K562 (cell line): ENCODE measurements at regions not wholly inside any gene's neighbourhood (a gene's known extent, or its start where the extent isn't known, plus 50 kb on each side); places are given as distances from the start of the nearest gene placed in this dataset.
A peak's percentile ranks its signal among the peaks of the same experiment; 100 is the strongest.

Experiments
- ATAC-seq: fragments of 200-7000 bp; cut with Tn5 transposase; 3 replicates; pipeline ENCODE4 v1.9.1; 2020; ENCODE audit warnings: moderate library complexity
- BruUV-seq: library from RNA; stranded (reverse); fragments of 400-500 nt; replicated peaks from 2 replicates; lab custom pipeline; 2021; lab: Mats Ljungman, UMichigan
- CTCF ChIA-PET: fragments of 300-600 bp; formaldehyde crosslinking; extraction: SDS; loops from one replicate; lab custom pipeline; 2021; ENCODE audit warnings: low intra/inter-chr PET ratio; lab: Yijun Ruan, JAX
- POLR2A ChIA-PET: fragments of 300-600, 350-650 bp; sonication (Branson Sonifier 250); formaldehyde crosslinking; extraction: SDS; loops from one replicate; lab custom pipeline; 2021; ENCODE audit warnings: antibody characterized with exemption, inconsistent platforms; lab: Yijun Ruan, JAX
- DNase-seq, 4 experiments: peaks; one replicate each; pipeline versions ENCODE4 v3.0.0 to v3.0.0-alpha.2; 2011 to 2018; ENCODE audit warnings: low spot score in 3 of 4, mixed read lengths in 3 of 4; ENCODE audit errors: extremely low read depth in 1 of 4
- FAIRE-seq: peaks from 2 replicates; lab custom pipeline; 2011; peaks lifted over from hg19 to GRCh38; lab: Jason Lieb, UNC
- H2AFZ ChIP-seq: 2 replicates; pipeline ENCODE4 v1.6.0; 2011; ENCODE audit warnings: low read depth, low read length, control low read depth, inconsistent platforms
- H3K27ac ChIP-seq: fragments of 200-600 bp; 3 replicates; pipeline ENCODE4 v1.8.0; 2011; ENCODE audit warnings: low read depth, mild to moderate bottlenecking, control low read depth, inconsistent platforms, low read length, moderate library complexity, mixed read lengths; ENCODE audit errors: extremely low read depth
- H3K27me3 ChIP-seq, 2 experiments: fragments of 300-600 bp in 1 of 2; 2 replicates in 1 of 2; 3 replicates in 1 of 2; pipeline versions ENCODE4 v1.6.0 to v1.8.0; 2011; ENCODE audit warnings: inconsistent platforms in 2 of 2, low read length in 2 of 2, mild to moderate bottlenecking in 1 of 2, mixed read lengths in 1 of 2, moderate library complexity in 1 of 2; ENCODE audit not compliant: control insufficient read depth in 2 of 2, insufficient read depth in 2 of 2
- H3K36me3 ChIP-seq: fragments of 300-600 bp; 3 replicates; pipeline ENCODE4 v1.8.0; 2011; ENCODE audit warnings: mild to moderate bottlenecking, low read length, inconsistent platforms; ENCODE audit not compliant: control insufficient read depth, insufficient read depth
- H3K4me1 ChIP-seq, 2 experiments: fragments of 200-600 bp in 1 of 2; replicated peaks in 1 of 2; 2 replicates in 1 of 2; 3 replicates in 1 of 2; pipeline versions ENCODE4 v1.5.1 to v1.8.0; 2011; ENCODE audit warnings: inconsistent platforms in 2 of 2, low read length in 2 of 2, mild to moderate bottlenecking in 1 of 2, mixed read lengths in 1 of 2, moderate library complexity in 1 of 2; ENCODE audit not compliant: control insufficient read depth in 2 of 2, insufficient read depth in 2 of 2
- H3K4me2 ChIP-seq: 2 replicates; pipeline ENCODE4 v1.6.1; 2011; ENCODE audit warnings: low read length, control low read depth, inconsistent platforms, mixed read lengths; ENCODE audit not compliant: insufficient read depth
- H3K4me3 ChIP-seq: fragments of 200-600 bp; sonication (generic), shearing (Covaris generic); 2 replicates; pipeline ENCODE4 v1.5.1; 2016; ENCODE audit warnings: control low read depth, inconsistent platforms
- H3K79me2 ChIP-seq: fragments of 200-600 bp; 3 replicates; pipeline ENCODE4 v1.8.0; 2011; ENCODE audit warnings: low read length, inconsistent platforms; ENCODE audit not compliant: control insufficient read depth, insufficient read depth
- H3K9ac ChIP-seq, 2 experiments: 2 replicates each; pipeline versions ENCODE4 v1.6.0 to v1.6.1; 2011; ENCODE audit warnings: low read depth in 2 of 2, low read length in 2 of 2, control low read depth in 1 of 2, inconsistent platforms in 1 of 2, mild to moderate bottlenecking in 1 of 2, mixed read lengths in 1 of 2; ENCODE audit not compliant: insufficient read depth in 1 of 2
- H3K9me1 ChIP-seq: one replicate; pipeline ENCODE4 v1.6.0; 2011; ENCODE audit warnings: inconsistent platforms, mild to moderate bottlenecking, low read length, moderate library complexity; ENCODE audit not compliant: control insufficient read depth, insufficient read depth
- H3K9me3 ChIP-seq: replicated peaks from 2 replicates; pipeline ENCODE4 v1.5.1; 2011; ENCODE audit warnings: low read depth, low read length, inconsistent platforms; ENCODE audit not compliant: control insufficient read depth, insufficient read depth
- H4K20me1 ChIP-seq: replicated peaks from 2 replicates; pipeline ENCODE4 v1.6.1; 2011; ENCODE audit warnings: low read length, inconsistent platforms, mixed read lengths; ENCODE audit not compliant: control insufficient read depth, insufficient read depth
- CCNT2 ChIP-seq: IDR thresholded peaks from 2 replicates; pipeline ENCODE4 v1.6.1; 2011; ENCODE audit warnings: borderline replicate concordance, low read depth, mild to moderate bottlenecking, moderate library complexity, mixed read lengths, low read length; ENCODE audit not compliant: insufficient read length; ENCODE audit errors: extremely low read depth
- NFIC ChIP-seq: fragments of 450-650 bp; IDR thresholded peaks from 2 replicates; pipeline ENCODE4 v1.6.1; 2017; ENCODE audit warnings: mild to moderate bottlenecking, inconsistent platforms
- SPI1 ChIP-seq: IDR thresholded peaks from 2 replicates; pipeline ENCODE4 v1.6.1; 2011; ENCODE audit warnings: low read depth, low read length, control low read depth, borderline replicate concordance
- ZBED1 ChIP-seq: IDR thresholded peaks from 2 replicates; pipeline ENCODE4 v1.6.1; 2014
- ZBTB40 ChIP-seq, 2 experiments: fragments of 450-650 bp in 1 of 2; sonication (generic) in 1 of 2; formaldehyde crosslinking in 1 of 2; IDR thresholded peaks; 2 replicates each; pipeline versions ENCODE4 v1.7.1 to v1.9.0; 2016 to 2022; ENCODE audit warnings: inconsistent platforms in 1 of 2, mild to moderate bottlenecking in 1 of 2, missing genetic modification reagents in 1 of 2
- WGBS: fragments of 100-300 bp; shearing (Covaris generic); methylation state at CpG from one replicate; pipeline ENCODE4 v1.1.6; 2016; ENCODE audit warnings: low coverage, mixed read lengths; ENCODE audit not compliant: insufficient coverage; ENCODE audit errors: missing lambda C conversion rate; 5-methylcytosine and 5-hydroxymethylcytosine counted together
- in situ Hi-C: fragments of 300-500 bp; cut with MboI; formaldehyde crosslinking; loops from 4 replicates; pipeline ENCODE4 v1.15.0; 2018; ENCODE audit warnings: inconsistent platforms, mixed read lengths
- intact Hi-C: fragments of 100-400 bp; cut with micrococcal nuclease; formaldehyde crosslinking; loops from 2 replicates; pipeline ENCODE4 v1.14.2; 2022

- in situ Hi-C loops: no loop called here
- no TSS peak for BruUV-seq
- 0% methylated on average over 1 of the region's 1 CpG for WGBS
- H3K27me3 ChIP-seq: peaks cover 0 to 12% of the 10 kb centered on the region in 2 experiments; a peak in 1 of 5 replicates
- H3K9me3 ChIP-seq: no peaks in the 10 kb centered on the region
- no peak overlapping the region for H3K4me2 ChIP-seq
- no peak overlapping the region for H3K4me3 ChIP-seq
- POLR2A ChIA-PET: interaction anchor here (1.3 kb wide), 1 partner anchor 45 kb away, joined by 5 read pairs; no protein-coding TSS in a partner anchor
- CTCF ChIA-PET: no interaction called here
- no peaks in the 10 kb centered on the region for H3K79me2 ChIP-seq
- H3K27ac ChIP-seq: no peak overlapping the region
- no peaks in the 10 kb centered on the region for H4K20me1 ChIP-seq
- TF ChIP-seq SPI1 (peak; percentile 65), ZBED1 (no peak), CCNT2 (no peak)
- no peak overlapping the region for H3K9ac ChIP-seq
- H3K36me3 ChIP-seq: no peaks in the 10 kb centered on the region
- intact Hi-C loops: no loop called here
- H3K9me1 ChIP-seq: no peaks in the 10 kb centered on the region
- DNase-seq (no peak), FAIRE-seq (no peak), ATAC-seq (no peak)
- no peaks in the 10 kb centered on the region; a peak in 1 of 5 replicates for H3K4me1 ChIP-seq
- no peak overlapping the region for H2AFZ ChIP-seq
Observed at GRCh38 chr5:36494028-36494427, 112.4 kb upstream of the SLC1A3 start.

GRCh38 chr5:36494841-36495601 lies 111.4 kb upstream of the SLC1A3 start:
- no peak for ATAC-seq
- CTCF ChIA-PET: no interaction called here

More at GRCh38 chr5:36494841-36495601, 111.4 kb upstream of the SLC1A3 start:
- DNase-seq (no peak), FAIRE-seq (no peak)
- no peaks in the 10 kb centered on the region; a peak in 1 of 5 replicates for H3K4me1 ChIP-seq
- H3K9me1 ChIP-seq: no peaks in the 10 kb centered on the region
- WGBS: 2% methylated on average over 6 of the region's 6 CpGs
- H3K4me2 ChIP-seq: no peak overlapping the region
- no peaks in the 10 kb centered on the region for H4K20me1 ChIP-seq
- no peak overlapping the region for H3K4me3 ChIP-seq
- peaks cover 0 to 12% of the 10 kb centered on the region in 2 experiments; a peak in 1 of 5 replicates for H3K27me3 ChIP-seq
- TF ChIP-seq NFIC (peak; percentile 46; the same call in 1 of the 2 replicates), ZBTB40 (IDR thresholded peaks at IDR 0.05) (no peak), ZBTB40 (CRISPR knock-in tag; IDR thresholded peaks at IDR 0.05) (no peak)
- POLR2A ChIA-PET: interaction anchor here (0.7 to 1.3 kb wide), 2 partner anchors 14 to 46 kb away, joined by 3 to 5 read pairs; no protein-coding TSS in a partner anchor
- BruUV-seq: no TSS peak
- in situ Hi-C loops (no loop called here), intact Hi-C loops (no loop called here)
- H2AFZ ChIP-seq: no peak overlapping the region
- H3K9ac ChIP-seq: no peak overlapping the region
- no peaks in the 10 kb centered on the region for H3K79me2 ChIP-seq
- no peak overlapping the region for H3K27ac ChIP-seq
- no peaks in the 10 kb centered on the region for H3K9me3 ChIP-seq
- H3K36me3 ChIP-seq: no peaks in the 10 kb centered on the region
